HPDE6-E6E7 (cell line): ENCODE measurements at regions not wholly inside any gene's neighbourhood (a gene's known extent, or its start where the extent isn't known, plus 50 kb on each side); places are given as distances from the start of the nearest gene placed in this dataset.

Source experiments
- DNase-seq: peaks from one replicate; pipeline ENCODE4 v3.0.0; 2011; ENCODE audit warnings: missing footprints; ENCODE audit errors: extremely low spot score

DNA sequence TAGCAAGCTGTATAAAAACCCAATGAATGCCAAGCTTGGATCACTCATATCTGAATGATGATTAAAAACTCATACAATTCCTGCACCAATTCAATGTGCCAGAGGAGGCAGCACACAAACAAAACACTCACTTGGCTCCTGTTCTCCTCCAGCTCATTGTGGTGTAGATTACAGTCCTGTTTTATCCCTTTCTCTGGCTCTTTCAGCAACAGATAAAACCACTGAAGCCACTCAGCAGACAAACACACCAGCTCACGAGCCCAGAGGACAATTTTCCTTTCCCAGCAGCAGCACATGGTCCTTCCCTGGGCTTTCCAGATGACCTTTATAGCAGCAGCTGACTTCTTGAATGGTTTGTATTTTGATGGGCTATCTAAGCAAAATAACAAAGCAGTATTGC lies 107.3 kb upstream of the STARD3NL start:
- no peak for DNase-seq

DNA sequence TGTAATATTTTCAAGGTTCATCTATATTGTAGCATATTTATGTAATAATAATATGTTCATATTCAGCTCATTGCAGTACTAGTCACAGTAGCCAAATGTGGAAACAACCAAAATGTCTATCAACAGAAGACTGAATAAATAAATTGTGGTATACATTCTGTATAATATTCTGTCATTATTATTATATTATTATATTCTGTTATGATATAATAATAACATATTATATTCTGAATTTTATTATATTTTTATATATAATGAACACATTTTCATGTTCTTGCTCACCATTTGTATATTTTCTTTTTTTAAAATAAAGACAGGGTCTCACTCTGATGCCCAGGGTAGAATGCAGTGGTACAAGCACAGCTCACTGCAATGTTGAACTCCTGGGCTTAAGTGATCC lies 91.2 kb upstream of the STARD3NL start:
- DNase-seq = no peak

DNA sequence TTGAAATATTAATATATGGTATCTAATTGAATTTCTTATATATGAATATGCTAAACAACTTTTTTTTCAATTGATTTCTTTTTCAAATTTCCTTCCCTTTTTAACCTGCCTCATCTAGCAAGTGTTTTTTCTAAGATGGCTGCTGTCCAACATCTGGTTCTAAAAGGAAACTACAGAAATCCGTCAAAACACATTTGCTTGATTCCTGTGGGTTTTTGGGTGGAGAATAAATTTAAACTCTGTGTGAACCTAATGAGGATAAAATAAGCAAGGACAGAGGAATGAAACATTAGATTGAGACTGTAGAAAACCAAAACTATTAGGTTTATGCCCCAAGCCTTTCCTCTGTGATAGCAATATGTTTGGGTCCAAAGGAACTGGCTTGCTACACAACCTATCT lies 75.5 kb upstream of the STARD3NL start:
- DNase-seq = no peak

DNA sequence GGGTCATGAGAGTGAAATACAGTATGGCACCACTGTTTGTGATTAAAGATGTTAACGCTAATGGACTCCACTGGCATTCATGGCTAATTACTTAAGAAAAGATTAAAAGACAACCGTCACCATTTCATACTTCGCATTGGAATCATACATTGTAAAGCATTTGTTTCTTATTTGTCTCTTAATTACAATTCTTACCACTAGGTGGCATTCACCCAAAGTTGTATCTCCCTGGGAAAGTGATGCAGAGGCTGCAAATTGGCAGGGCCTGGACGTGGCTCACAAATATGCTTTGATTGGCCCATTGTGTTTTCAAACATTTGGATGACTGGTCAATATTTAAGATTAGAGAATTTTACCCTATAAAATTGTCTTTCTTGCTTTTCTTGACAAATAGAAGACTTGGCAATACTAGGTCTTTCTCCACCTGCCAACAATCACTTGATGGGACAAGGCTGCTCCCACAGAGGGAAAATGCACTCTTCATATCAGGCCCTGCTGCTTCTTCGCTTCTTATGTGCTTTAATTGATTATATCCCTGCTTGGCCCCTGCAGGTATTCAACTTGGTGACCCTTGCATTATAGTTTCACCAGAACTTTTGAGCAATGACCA lies 72.1 kb upstream of the STARD3NL start:
- peak; percentile 22 for DNase-seq

GRCh38 chr7:38107486-38107893 lies 70.6 kb upstream of the STARD3NL start:
- peak; percentile 64 for DNase-seq

DNA sequence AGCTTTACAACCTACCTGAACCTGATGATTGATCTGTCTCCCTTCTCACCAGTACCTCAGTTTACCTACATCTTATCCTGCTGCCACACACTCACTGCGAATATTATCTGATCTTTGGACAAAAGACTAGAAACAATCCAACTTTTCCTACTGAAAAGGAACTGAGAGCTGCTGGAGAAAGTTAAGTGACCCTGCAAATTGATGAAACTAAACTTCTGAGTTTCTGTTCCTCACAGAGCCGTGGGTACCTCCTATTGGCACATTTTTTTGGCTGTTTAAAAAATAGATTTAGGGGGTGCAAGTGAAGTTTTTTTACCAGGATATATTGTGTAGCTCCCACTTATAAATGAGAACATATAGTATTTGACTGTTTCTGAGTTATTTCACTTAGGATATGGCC lies 66.0 kb upstream of the STARD3NL start:
- DNase-seq = no peak

DNA sequence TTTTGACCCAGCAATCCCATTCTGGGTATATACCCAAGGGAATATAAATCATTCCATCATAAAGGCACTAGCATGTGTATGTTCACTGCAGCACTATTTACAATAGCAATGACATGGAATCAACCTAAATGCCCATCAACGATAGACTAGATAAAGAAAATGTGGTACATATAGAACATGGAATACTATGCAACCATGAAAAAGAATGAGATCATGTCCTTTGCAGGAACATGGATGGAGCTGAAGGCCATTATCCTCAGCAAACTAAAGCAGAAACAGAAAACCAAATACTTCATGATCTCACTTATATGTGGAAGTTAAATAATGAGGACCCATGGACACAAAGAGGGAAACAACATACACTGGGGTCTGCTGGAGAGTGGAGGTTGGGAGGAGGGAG lies 58.0 kb upstream of the STARD3NL start:
- no peak for DNase-seq

GRCh38 chr7:38122501-38122900 lies 55.5 kb upstream of the STARD3NL start:
- no peak for DNase-seq

DNA sequence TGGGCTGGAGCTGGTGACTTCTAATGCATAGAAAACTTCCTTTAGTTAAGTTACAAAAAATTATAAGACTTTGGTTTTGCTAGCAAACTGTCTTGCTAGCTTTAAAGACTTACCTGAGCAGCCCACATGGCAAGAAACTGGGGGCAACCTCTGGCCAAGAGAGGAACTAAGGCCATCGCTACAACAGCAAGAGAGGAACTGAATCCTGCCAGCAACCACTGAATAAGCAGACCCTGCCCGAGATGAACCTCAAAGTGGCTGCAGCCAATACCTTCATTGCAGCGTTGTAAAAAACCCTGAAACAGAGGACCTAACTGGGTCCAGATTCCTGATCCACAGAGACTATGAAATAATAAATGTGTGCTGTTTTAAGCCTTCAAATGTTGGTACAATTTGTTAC lies 54.6 kb upstream of the STARD3NL start:
- DNase-seq = no peak

DNA sequence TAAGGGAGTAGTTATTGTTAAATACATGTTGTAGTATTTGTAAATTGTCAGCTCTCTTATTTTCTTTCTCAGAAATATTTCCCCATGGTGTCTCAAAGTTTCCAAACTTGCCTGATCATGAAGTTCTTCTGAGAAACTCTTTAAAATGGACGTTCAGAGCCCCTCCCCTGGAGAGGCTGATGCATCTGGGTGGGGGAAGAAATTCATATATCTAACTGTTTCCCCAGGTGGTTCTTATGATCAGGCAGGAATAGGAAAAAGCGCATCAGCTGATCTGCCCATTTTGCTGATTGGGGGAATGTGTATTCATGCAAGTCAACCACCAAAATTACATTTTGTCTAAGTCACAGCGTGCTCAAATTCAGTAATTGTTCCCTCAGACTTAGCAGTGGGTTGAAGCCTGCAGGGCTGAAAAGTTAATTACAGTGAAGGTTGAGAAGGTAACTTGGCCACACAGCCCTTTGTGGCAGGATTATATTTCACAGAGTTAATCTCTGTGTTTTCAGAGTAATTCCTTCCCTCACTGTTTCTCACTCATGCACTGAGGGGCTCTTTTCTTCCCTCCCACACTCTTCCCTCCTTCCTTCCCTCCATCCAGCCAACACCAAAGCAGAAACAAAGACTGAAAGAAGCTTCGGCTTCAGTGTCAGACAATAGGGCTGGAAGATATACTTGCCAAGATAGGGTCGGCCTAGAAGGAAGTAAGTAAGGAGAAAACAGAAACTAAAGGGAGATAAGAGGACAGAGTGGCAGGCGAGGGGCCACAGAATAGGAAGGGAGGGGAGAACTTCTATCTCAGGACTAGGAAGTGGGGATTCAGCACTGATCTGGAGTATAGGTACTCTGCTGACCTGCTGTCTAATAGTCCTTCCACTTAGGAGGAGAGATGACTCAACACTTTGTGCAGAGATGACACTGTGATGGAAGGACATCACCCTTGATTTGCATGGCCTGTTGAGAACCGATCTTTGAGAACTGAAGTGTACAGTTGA lies 50.5 kb upstream of the STARD3NL start:
- no peak for DNase-seq
